GM12872 (cell line): ENCODE measurements at regions not wholly inside any gene's neighbourhood (a gene's known extent, or its start where the extent isn't known, plus 50 kb on each side); places are given as distances from the start of the nearest gene placed in this dataset.

Experiments
- CTCF ChIP-seq: IDR thresholded peaks from 3 replicates; pipeline ENCODE4 v1.5.1; 2011; ENCODE audit warnings: low read depth, mild to moderate bottlenecking, low read length, moderate library complexity; ENCODE audit not compliant: insufficient read depth

GRCh38 chr9:135385793-135386192, 93.8 kb upstream of the PPP1R26 start:
- no peak for TF ChIP-seq CTCF

GRCh38 chr9:135387976-135388375, 91.6 kb upstream of the PPP1R26 start:
- no peak for TF ChIP-seq CTCF

- no peak for TF ChIP-seq CTCF
These were observed 91.1 kb upstream of the PPP1R26 start for GRCh38 chr9:135388530-135388929.

GRCh38 chr9:135391759-135392158, 87.8 kb upstream of the PPP1R26 start:
- no peak for TF ChIP-seq CTCF

GRCh38 chr9:135392511-135392910, 87.1 kb upstream of the PPP1R26 start:
- no peak for TF ChIP-seq CTCF

- no peak for TF ChIP-seq CTCF
These were observed 85.5 kb upstream of the PPP1R26 start for GRCh38 chr9:135394131-135394530.

- TF ChIP-seq CTCF = no peak
These were observed 84.6 kb upstream of the PPP1R26 start for GRCh38 chr9:135394699-135395645.
